Iris pigment epithelial cell (primary cell): ENCODE measurements at regions not wholly inside any gene's neighbourhood (a gene's known extent, or its start where the extent isn't known, plus 50 kb on each side); places are given as distances from the start of the nearest gene placed in this dataset.
"Not testable (repeated sequence)": the region's sequence is repeated elsewhere in the genome, so short reads cannot be mapped to it uniquely, and the experiment has no call there.

Source experiments
- DNase-seq: peaks from one replicate; pipeline ENCODE4 v3.0.0-alpha.2; 2011; ENCODE audit warnings: low read depth

DNA sequence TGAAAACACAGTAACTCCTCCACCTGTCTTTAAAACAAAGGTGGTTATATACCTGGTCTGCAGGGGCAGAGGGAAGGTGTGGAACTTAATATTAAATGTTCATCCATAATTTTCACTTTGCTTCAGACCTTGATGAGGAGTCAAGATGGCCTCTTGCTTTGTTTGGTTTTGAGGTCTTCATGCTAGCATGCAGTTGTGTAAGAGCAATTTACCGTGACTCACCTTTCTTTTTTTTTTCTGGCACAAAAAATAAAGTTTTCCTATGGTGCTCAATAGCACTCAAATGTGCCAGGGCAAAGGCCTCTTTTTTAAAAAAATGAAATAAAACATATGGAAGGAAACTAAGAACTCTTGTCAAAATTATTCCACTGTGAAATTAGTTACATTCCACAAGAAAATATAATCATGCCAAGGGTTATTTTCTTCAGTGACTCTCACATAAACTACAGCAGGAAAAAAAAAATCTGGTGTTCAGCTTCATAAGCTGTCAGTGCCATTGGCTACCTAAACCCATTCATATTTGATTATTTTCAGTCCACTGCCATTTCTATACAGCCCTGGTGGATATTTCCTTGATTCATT is 128.2 kb downstream of the SLC7A11 start:
- DNase-seq, result peak; percentile 78

DNA sequence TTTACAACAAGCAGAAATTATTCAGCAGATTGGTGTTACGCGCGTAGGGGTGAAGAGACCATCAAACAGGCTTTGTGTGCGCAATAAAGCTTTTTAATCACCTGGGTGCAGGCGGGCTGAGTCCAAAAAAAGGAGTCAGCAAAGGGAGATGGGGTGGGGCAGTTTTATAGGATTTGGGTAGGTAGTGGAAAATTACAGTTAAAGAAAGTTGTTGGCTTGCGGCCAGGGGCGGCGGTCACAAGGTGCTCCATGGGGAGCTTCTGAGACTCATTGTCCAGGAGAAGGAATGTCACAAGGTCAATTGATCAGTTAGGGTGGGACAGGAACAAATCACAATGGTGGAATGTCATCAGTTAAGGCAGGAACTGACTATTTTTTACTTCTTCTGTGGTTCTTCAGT is 129.3 kb downstream of the SLC7A11 start:
- not testable (repeated sequence) for DNase-seq

DNA sequence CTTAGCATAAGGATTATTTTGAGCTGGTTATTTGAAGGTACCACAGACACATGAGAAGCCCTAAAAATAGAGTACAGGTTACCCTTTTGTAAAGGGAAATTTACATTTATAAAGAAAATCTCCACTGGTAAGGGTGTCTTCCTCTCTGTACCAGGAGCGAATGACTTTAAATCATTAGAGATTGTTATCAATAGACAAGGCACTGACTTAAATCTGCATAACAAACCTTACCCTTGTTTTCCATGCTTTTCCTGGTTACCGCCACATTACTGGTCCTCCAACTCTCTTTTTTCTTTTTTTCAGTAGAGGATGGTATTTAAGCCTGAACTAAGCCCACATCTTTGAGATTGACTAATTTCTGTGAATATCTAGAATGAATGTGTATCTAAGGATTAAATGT is 129.8 kb downstream of the SLC7A11 start:
- DNase-seq, result no peak

DNA sequence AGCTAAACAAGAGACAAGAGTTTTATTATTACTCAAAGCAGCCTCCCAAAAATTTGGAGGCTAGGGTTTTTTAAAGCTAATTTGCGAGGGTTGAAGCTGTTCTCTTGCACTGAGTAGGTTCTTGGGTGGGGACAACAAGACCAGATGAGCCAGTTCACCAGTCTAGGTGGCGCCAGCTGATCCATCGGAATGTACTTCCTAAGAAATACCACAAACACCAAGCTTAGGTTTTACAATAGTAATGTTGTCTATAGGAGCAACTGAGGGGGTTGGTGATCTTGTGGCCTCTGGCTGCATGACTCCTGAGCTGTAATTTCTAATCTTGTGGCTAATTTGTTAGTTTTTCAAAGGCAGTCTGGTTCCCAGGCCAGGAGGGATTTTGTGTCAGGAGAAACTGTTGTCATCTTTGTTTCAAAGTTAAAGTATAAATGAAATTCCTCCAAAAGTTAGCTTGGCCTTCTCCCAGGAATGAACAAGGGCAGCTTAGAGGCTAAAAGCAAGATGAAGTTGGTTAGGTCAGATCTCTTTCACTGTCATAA is 130.6 kb downstream of the SLC7A11 start:
- peak; percentile 56 for DNase-seq

DNA sequence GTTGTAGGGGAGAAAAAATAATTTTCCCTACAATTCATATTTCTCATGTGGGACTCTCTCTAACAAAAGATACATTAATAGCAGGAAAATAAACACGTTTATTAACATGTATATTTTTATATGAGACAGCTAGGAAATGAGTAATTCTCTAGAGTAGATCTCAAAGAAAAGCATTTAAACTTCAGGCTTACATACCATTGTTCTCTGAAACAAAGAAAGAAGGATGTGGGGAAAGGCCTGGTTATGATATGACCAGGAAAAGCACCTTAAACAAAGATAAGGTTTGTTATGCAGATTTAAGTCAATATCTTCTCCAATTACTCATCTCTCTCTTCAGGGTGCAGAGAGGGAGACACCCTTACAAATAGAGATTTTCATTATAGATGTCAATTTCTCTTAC is 131.3 kb downstream of the SLC7A11 start:
- DNase-seq, result no peak

DNA sequence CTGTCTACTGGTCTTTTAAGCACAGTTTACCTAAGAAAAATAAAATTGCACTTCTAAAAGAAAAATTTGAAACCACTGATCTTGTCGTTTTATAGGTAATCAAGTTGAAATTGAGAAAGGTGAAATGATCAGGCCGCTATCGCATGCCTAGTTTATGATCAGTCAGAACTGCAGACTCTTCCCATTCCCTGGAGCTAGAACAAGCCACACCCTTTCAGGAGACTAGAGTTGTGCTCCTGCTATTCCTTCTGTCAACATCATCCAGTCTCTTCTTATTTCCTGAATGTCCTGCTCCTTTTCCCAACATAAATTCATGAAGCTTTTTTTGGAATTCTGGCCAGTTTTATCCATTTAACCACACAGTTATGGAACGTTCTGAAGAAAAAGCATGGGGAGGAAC is 135.1 kb downstream of the SLC7A11 start:
- DNase-seq, result no peak

DNA sequence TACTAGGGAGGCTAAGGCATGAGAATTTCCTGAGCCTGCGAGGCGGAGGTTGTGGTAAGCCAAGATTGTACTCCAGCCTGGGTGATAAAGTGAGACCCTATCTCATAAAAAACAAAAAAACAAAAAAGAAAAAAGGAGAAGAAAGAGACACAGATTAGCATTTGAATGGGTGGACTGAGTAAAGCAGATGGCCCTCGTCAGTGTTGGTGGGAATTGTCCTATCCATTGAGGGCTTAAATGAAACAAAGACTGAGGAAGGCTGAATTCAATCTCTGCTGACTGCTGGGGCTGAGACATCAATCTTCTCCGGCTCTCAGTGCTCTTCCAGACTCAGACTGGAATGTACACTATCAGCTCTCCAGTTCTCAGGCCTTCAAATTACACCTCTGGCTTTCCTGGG is 136.8 kb downstream of the SLC7A11 start:
- DNase-seq, result no peak

DNA sequence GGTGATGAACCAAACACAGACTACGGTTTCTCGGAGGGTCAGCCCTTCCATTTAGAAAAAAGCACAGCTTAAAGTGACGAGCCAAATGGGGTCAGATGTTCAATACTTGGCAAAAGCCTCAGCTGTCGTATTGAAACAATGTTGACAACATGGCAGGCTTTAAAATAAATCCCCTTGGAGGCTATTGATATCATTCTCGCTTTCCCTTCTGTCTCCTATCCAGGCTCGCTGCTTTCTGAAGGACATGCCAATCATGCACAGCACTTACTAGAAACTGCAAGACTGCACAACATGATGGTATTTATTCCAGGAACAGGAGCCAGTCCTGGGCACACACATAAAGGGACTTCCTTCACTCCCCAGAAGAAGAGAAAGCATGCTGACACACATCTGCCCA is 137.9 kb downstream of the SLC7A11 start:
- DNase-seq, result no peak

DNA sequence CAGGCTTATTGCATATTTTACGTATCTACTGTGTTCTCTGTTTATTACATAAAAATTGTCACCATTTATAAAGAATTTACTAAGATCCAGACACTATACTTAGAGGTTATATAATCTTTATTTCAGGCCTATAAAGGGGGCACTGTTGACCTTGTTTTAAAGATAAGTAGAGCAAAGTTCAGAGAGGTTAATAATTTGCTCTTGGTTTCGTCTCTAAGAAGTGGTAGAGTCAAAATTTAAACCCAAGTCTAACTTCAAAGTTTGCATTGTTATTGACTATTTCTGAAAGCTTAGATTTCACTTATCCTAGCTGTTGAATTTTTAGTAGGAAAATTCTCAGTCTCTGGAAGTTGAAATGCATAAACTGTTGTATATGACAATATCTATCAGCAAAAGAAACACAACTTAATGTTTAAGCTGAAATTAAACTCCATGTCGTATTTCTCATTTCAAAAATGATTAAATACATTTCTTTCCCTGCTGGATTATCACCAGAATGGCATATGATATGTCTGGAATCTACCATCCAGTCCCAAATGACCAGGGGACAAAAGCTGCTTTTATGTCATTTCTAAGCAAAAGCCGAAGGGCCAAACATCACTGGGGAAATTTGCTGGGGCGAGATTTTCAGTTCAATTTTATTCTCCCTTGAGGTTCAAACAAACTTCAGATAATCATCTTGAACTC is 138.4 kb downstream of the SLC7A11 start:
- no peak for DNase-seq

DNA sequence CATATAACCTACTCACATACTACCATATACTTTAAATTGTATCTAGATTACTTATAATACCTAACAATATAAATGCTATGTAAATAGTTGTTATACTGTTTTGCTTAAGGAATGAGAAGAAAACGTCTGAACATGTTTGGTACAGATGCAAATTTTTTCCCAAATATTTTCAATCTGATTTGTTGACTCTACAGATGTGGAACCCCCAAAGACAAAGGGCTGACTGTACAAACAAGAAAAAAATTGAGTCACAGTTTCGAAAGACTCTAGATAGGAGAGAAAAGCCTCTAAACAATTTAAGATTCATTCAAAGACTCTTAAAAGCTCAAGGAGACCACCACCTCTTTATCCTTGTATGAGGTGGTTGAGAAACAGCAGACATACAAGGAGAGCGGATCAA is 142.8 kb downstream of the SLC7A11 start:
- no peak for DNase-seq

DNA sequence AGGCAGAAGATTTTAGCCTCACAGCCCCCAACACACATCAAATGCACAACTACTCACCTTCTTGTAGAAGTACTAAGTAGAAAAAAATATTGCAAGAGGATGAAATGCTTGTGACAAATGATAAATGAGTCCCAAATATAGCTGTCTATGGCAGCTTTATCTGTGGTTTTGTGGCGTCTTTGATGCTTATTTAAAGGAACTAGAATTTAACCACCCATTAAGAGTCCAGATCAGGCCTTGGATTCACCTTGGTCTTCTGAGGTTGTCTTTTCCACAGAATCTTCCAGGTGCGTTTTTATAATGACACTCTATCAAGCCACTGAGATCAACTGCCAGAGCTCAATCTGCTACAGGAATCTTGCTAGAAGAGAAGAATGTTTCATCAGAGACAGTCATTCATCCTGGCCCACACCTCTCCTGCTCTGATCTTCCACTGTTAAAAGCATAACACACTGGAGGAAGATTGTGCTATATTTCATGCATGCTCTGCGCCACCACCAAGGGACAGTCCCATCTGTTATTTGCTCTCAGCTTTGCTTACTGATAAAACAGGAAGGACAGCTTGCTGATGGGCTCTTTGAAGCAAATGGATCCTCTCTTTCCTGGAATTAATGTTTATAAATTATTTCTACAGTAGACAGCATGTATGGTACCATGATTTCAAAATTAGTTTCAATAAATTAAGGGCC is 144.1 kb downstream of the SLC7A11 start:
- no peak for DNase-seq

DNA sequence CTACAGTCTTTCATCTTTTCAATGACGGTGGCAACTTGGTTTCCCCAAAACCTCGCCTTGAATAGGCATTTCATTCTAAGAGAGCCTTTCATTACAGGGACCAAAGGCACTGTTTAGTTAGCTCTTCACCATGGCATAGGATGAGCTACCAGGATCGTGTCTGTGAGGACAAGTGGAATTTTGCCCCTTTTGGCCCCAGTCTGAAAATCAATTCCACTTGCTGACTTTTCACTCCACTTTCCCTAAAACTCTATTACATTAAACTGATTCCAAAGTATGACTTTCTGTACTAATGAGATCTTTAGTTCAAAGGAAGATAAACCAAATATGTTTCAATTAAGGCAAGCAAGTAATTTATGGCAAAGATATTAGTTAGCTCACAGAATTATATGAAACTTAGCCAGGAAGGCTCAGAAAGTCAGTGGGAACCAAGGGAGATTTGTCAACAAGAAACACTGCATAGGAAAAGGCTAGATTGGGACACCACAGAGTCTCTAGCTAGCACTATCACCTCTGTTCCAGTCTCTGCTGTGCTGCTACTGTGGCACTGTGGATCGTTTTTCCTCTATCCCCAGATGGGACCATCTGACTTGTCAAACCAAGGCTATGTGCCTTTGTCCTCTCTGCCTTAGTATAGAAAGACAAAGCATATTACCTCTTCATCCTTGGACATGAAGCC is 145.6 kb downstream of the SLC7A11 start:
- DNase-seq, result no peak

DNA sequence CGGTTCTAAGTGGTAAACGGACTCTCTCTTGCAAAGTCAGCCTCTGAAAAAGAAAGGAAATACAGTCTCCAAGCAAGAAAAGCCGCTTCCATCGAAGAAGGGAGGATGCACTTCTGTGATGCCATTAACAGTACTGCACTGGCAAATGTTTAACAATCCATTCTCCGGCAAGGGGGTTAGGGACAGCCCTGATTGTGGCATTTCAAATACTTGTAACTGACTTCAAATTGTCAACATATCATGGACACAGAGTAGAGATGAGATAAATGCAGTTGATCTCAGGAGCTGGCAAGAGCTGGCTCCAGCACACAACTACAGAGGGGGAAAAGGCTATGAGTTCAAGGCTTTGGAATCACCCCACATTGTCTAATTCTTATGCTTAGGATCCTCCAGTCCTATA is 146.8 kb downstream of the SLC7A11 start:
- DNase-seq, result no peak

DNA sequence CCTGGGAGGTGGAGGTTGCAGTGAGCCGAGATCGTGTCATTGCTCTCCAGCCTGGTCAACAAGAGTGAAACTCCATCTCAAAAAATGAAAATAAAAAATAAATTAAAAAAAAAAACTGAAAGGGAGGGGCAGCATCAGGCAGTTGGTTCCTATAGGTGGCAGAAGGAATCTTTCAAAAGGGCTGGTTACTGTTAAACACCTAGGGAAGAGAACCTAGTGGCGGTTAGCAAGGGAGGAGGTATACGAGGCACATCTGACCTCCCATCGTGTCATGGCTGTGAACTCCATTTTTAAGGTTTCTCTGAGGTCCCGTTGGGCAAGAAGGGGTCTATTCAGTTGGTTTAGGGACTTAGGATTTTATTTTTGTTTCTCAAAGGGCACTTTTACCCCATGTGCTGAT is 150.1 kb downstream of the SLC7A11 start:
- DNase-seq, result no peak

DNA sequence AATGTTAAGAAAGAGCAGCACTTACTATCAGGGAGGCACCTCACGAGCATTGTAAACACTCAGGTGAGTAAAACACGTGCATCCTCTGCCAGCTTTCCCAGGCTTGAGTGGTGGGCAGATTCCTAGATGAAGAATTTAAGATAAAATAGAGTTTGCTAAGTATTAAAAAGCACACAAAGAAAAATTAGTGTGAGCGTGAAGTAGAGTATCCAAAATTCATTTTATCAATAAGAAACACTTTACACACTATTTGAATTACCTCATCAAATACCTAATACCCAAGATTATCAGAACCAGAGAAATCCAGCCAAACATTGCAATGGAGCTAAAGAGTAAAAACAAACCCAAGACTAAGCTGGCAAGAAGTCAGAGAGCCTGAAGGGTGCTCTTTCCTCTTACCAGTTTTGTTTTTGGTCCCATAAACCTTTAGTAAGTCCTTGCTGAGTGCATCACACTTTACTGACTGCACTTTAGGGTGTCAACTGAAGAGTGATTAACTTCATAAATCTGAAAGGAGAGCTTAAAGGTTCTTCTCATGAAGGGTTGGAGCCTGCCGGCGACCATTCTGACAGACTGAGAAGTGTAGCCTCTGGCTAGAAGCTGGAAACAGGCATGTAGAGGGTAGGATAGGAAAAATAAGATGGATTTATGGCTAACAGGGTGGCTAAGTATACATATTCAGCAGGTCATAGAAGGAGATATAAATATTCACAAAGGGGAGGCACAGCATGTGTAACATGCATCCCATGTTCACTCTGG is 151.1 kb downstream of the SLC7A11 start:
- peak; percentile 10 for DNase-seq

DNA sequence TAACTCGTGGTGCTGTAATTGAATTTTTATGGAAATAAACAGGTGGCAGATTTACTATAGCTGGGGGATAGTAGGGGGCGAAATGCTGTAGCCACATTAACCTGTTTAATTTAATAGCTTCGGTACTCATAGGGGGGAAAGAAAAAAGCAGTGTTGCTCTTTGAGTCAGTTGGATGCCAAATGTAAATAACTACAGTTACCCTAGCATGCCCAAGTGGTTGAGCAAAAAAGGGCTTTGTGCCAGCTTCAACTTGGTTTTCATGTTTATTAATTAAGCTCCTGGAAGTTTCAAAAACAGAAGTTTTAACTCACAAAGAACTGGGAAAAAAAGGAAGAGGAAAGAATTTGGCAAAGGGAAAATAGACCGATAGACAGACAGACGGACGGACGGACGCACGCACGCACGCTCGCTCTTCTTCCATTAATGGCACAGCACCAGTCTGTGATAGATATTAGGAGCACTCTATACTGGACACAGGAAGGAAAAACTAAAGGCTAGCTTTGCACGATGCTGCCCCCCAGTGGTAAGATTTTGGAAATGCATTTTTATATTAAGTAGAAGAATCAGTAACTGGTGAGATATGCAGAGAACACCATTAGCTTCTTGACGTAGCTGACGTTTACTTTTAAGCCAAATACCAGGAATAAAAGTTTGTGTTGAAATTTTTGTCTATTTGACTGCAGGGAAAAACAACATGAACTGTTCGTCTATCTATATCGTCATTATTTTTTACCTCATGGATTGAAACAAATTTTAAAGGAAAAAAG is 151.8 kb downstream of the SLC7A11 start:
- peak; percentile 78 for DNase-seq

DNA sequence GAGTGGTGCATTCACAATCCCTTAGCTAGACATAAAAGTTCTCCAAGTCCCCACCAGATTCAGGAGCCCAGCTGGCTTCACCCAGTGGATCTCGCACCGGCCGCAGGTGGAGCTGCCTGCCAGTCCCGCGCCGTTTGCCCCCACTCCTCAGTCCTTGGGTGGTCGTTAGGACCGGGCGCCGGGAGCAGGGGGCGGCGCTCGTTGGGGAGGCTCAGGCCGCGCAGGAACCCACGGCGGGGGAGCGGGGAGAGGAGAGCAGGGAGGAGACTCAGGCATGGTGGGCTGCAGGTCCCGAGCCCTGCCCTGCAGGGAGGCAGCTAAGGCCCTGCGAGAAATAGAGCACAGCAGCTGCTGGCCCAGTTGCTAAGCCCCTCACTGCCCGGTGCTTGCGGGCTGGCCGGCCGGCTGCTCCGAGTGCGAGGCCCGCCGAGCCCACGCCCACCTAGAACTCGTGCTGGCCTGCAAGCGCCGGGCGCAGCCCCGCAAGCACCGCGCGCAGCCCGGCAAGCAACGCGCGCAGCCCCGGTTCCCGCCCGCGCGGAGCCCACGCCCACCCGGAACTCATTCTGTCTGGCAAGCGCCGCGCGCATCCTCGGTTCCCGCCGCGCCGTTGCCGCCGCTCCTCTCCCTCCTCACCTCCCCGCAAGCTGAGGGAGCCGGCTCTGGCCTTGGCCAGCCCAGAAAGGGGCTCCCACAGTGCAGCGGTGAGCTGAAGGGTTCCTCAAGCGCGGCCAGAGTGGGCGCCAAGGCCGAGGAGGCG is 153.5 kb downstream of the SLC7A11 start:
- DNase-seq, result no peak

DNA sequence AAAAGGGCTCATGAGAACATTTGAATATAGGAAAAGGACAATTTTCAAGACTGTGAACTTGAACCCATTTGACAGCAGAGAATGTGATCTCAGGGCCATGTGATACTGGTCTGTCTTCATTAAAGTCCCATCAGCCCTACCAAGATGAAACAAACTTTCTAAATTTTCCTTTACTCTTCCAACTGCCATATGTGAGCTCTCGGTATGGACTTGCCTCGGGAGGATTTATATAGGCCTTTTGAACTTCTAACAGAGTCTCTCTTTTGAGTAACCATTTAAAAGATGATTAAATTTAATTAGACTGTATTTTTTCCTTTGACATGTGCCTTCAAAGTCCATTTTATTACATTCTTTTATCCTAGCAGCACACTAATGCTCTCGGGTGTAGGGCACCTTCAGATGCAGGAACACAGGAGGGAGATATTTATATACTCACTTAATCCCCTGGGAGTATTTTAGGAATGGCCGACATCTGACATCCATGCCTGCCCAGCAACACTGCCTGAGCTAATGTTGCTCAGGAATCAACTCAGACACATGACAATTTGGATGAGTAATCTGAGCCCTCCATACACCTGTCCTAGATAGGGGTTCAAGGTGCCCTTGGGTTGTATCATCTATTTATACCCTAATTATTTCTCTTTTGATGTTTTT is 155.0 kb downstream of the SLC7A11 start:
- DNase-seq, result no peak

DNA sequence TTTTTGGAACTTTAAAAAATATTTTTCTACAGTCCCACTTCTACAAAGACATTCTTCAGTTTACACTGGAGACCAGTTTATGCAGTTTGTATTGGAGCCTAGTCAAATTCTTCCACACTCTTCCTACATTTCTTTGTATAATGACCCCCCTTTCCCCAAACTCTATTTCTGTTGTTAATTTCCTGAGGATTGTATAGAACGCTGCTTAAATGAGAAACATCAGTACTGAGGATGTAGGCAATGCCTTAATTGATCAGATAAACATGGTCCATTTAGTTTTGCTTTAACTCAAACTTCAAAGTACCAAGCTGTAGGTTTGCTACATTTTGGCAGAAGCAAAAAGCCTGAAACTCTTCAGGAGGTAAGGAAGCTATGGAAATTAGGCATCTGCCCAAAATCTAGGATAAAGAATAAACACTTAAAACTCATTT is 155.5 kb downstream of the SLC7A11 start:
- no peak for DNase-seq

DNA sequence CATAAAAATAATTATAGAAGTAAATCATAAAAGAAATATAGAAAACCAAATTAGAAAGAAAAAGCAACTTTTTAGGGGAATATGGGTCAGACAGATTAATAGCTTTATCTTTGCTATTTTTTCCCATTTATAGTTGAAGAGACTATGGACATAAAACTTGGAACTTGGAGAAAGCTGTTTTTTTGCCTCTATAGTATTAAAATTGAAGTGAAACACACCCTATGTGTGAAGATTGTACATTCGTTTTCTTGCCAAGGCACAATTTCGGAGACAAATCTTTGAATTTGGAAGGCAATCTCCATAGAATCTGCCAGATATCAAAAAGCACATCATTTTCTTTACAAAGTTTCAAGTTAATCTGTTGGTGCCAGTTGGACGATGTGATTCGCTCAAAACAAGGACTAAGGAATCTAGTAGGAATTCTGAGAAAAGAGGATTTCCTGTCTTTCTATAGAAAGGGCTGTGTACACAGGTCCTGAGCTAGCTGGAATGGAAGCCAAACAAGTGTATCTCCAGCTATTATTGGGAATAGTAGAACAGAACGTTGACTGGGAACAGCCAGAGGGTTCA is 156.3 kb downstream of the SLC7A11 start:
- DNase-seq, result no peak
